HG03159 (cell line): ENCODE measurements at regions not wholly inside any gene's neighbourhood (a gene's known extent, or its start where the extent isn't known, plus 50 kb on each side); places are given as distances from the start of the nearest gene placed in this dataset.

Source experiments
- ATAC-seq: cut with Tn5 transposase; IDR thresholded peaks from one replicate; pipeline ENCODE4 v1.9.1; 2021; ENCODE audit warnings: mild to moderate bottlenecking, moderate library complexity; ENCODE audit not compliant: unreplicated experiment

- peak; percentile 45 for ATAC-seq
These were observed 86.2 kb upstream of the RPS6KA3 start for GRCh38 chrX:20352935-20353336.

GRCh38 chrX:20352504-20352903 lies 85.8 kb upstream of the RPS6KA3 start:
- ATAC-seq = peak; percentile 39

- ATAC-seq = no peak
These were observed 83.9 kb upstream of the RPS6KA3 start for GRCh38 chrX:20350596-20350995.

- no peak for ATAC-seq
These were observed 81.4 kb upstream of the RPS6KA3 start for GRCh38 chrX:20348139-20348538.

- ATAC-seq = no peak
These were observed 80.8 kb upstream of the RPS6KA3 start for GRCh38 chrX:20347481-20347880.

- no peak for ATAC-seq
These were observed 67.0 kb upstream of the RPS6KA3 start for GRCh38 chrX:20333672-20334071.

- ATAC-seq = no peak
These were observed 63.8 kb upstream of the RPS6KA3 start for GRCh38 chrX:20330545-20330944.

- no peak for ATAC-seq
These were observed 62.7 kb upstream of the RPS6KA3 start for GRCh38 chrX:20329435-20329834.

- ATAC-seq = no peak
These were observed 59.2 kb upstream of the RPS6KA3 start for GRCh38 chrX:20325786-20326388.

- no peak for ATAC-seq
These were observed 56.2 kb upstream of the RPS6KA3 start for GRCh38 chrX:20322887-20323286.

- peak; percentile 99 for ATAC-seq
These were observed 53.9 kb upstream of the RPS6KA3 start for GRCh38 chrX:20320461-20321159.

GRCh38 chrX:20319054-20319453 lies 52.3 kb upstream of the RPS6KA3 start:
- no peak for ATAC-seq

- ATAC-seq = no peak
These were observed 51.2 kb upstream of the RPS6KA3 start for GRCh38 chrX:20317873-20318272.
